22Rv1 (cell line): ENCODE measurements at regions not wholly inside any gene's neighbourhood (a gene's known extent, or its start where the extent isn't known, plus 50 kb on each side); places are given as distances from the start of the nearest gene placed in this dataset.

Experiments
- CTCF ChIP-seq: fragments of 450-650 bp; IDR thresholded peaks from 2 replicates; pipeline ENCODE4 v1.5.1; 2017; ENCODE audit warnings: mild to moderate bottlenecking
- ZFX ChIP-seq: fragments of 450-650 bp; IDR thresholded peaks from 2 replicates; pipeline ENCODE4 v1.6.1; 2017; ENCODE audit warnings: antibody characterized with exemption, borderline replicate concordance

GRCh38 chr3:174651951-174652350 lies 207.2 kb upstream of the NAALADL2 start:
- no peak for TF ChIP-seq CTCF
- TF ChIP-seq ZFX, result no peak
